NCI-H82 treated with DMSO at 0.1 percent for 48 hours (cell line): ENCODE measurements at regions not wholly inside any gene's neighbourhood (a gene's known extent, or its start where the extent isn't known, plus 50 kb on each side); places are given as distances from the start of the nearest gene placed in this dataset.
"Not testable (repeated sequence)": the region's sequence is repeated elsewhere in the genome, so short reads cannot be mapped to it uniquely, and the experiment has no call there.

Experiments used
- DNase-seq: peaks from one replicate; lab custom pipeline; 2025; ENCODE audit not compliant: unreplicated experiment; lab: John Stamatoyannopoulos, UW

DNA sequence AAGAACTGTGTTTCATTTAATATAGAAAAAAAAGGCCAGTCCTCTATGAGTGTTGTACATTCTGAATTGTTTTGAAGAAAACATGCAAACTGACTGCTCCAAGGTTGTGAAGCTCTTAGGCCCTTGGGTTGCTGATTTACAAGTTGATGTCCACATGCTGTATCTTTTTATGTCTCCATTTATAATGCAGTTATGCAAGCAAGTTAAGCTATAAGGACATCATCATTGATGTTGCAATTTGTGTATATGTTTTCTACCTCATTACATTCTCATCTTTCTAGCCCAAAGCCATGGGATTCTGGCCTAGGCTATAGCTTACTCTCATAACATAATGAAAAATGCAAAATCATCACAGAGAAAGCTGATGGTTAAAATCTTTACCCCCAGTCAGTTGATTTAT, 245.7 kb upstream of the AGTR1 start:
- DNase-seq, result no peak

GRCh38 chr3:148453781-148454191, 243.9 kb upstream of the AGTR1 start:
- DNase-seq, result no peak

DNA sequence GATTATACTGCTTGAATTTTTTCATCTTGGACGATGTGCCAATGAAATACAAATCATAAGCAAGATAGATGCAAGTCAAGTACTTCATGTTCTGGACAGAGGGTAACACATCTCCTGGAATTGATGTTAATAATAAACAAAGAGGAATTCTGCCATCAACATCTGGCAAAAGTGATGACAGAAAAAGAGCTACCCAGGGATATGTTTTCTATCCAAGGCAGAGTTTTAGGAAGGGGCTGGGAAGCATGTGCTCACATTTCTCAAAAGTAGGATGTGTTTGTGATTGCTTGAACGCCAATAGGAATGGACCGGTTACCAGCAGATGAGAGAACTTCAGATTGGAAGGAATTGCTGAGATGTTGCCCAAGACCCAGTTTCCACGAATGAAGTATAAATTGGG, 242.6 kb upstream of the AGTR1 start:
- no peak for DNase-seq

- no peak for DNase-seq
Observed at GRCh38 chr3:148457886-148458285, 239.8 kb upstream of the AGTR1 start.

GRCh38 chr3:148459931-148460513, 237.7 kb upstream of the AGTR1 start:
- DNase-seq, result no peak

DNA sequence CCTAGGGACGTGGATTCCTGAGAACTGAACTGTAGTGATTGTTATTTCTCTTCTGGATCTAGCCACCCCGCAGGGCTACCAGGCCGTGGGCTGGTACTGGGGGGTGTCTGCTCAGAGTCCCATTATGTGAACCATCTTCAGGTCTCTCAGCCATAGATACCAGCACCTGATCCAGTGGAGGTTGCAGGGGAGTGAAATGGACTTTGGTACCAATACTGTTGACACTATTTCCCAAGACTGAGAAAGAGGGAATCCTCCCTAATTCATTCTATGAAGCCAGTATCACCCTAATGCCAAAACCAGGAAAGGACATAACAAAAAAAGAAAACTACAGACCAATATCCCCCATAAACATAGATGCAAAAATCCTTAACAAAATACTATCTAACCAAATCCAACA, 237.0 kb upstream of the AGTR1 start:
- DNase-seq, result no peak

DNA sequence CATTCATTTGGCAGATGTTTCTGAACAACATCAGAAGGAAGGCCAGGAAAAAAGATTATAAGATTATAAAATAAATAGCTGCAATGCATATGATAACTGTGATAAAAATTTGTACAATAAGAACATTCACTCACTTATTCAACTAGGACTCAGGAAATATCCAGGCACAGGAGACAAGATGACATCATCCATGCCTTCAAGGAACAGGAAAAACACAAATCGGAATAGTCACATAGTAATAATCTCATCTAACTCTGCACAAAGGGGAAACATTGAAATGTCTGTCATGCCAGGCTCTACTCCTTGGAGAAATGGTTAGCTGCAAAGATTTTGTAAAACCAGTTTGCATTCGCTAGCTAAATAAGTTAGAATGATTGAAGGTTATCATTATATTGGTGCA, 233.5 kb upstream of the AGTR1 start:
- no peak for DNase-seq

DNA sequence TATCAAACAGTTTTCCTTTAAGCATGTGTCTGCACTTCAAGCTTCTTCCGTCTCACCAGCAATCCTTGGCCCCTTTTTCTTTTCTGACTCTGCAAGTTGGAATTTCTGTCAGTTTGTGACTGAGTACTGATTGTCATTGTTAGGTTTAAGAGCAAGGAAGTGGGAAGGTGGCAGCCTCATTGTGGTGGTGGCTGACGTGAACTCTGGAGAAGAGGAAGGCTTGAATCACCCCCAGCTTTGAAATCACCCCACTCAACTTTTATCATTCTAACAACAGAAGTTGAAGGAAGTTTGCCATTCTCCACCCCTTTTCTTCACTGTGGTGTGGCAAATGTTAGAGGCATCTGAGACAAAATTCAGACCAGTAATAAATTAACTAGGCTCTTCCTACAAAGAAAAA, 231.6 kb upstream of the AGTR1 start:
- no peak for DNase-seq

DNA sequence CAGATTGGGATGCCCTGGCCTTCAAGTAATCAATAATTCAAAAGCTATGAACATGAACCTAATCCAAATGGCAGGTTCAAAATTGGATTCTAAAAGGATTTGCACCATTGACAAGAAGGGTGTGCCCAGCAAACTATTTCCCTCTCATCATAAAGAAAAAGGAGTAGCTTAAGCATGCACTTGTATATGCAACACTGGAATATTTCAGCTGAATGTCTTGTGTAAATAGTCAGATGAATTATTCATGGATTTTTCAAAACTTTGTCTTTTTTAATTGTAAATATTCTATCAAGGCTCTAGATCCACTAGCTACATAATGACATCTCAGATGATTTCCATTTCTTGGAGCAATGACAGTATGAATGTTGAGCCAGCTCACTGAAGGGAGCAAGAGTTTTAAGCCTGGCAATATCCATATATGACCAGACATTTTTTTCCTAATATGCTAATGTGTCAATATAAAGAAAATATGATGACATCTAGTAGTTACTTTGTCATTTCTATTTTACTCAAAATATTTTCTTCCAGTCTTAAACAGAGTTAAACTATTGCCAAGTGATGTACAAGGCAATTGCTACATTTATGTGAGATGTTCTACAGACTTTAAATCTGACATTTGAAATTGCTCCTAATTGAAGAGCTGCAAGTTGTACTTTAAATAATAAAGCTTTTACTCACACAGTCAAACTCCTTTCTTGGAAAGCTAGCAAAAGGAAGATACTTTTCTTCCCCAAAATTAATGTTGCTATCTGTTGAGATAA, 230.5 kb upstream of the AGTR1 start:
- no peak for DNase-seq

DNA sequence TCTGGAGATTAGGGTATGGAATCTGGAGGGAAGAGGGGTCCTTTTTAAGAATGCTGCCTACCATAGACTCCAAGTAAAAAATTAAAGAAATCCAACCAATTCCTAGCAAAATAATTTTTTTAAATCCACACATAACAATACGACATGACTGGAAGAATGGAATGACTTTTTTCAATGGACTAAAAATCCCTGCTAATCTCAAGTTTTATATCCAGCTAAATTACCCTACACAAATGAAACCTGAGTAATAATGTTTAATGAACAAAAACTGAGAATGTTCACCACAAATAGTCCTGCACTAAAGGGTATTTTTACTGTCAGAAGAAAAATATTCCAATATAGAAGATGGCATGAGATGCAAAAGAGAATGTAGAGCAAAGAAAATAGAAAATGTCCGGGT, 220.3 kb upstream of the AGTR1 start:
- no peak for DNase-seq

GRCh38 chr3:148493631-148494030, 204.1 kb upstream of the AGTR1 start:
- DNase-seq, result no peak

GRCh38 chr3:148494451-148494850, 203.3 kb upstream of the AGTR1 start:
- no peak for DNase-seq

- DNase-seq, result no peak
Observed at GRCh38 chr3:148500881-148501280, 196.8 kb upstream of the AGTR1 start.

- DNase-seq, result no peak
Observed at GRCh38 chr3:148510116-148510515, 187.6 kb upstream of the AGTR1 start.

DNA sequence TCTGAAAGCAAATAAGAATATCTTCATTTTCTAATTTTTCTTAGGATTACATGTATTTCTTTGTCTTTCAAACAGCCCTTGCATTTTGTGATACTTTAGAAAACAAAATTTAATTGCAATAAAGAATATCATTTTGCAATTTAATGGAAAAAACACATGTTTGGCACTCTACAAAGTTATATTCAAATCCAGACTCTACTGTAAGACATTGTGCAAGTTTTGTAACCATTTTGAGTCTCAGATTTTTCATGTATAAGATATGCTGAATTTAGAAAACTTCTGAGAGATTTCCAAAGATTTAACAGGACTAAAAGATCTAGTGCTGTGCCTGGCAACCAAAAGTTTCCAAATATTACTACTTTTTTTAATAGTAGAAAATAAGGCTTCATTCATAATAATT, 187.1 kb upstream of the AGTR1 start:
- DNase-seq, result no peak

DNA sequence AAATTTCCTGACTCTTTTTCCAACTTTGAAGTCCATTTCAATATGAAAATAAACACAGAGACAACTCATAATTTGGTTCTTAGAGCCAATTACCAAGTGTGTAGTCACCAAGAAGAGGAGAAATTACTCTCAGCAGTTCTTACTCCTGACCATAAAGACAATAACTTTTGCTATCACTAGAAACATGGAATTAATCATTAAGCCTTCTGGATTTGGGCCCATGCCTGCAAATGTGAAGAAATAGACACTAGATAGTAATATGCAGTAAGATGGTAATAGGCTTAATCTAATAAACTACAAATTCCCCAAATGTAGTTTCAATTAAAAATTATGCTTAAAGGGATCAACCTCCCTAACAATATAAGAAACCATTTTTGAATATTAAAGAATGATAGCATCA, 185.1 kb upstream of the AGTR1 start:
- no peak for DNase-seq

GRCh38 chr3:148513096-148513543, 184.6 kb upstream of the AGTR1 start:
- DNase-seq, result no peak

GRCh38 chr3:148518520-148518919, 179.2 kb upstream of the AGTR1 start:
- DNase-seq, result no peak

DNA sequence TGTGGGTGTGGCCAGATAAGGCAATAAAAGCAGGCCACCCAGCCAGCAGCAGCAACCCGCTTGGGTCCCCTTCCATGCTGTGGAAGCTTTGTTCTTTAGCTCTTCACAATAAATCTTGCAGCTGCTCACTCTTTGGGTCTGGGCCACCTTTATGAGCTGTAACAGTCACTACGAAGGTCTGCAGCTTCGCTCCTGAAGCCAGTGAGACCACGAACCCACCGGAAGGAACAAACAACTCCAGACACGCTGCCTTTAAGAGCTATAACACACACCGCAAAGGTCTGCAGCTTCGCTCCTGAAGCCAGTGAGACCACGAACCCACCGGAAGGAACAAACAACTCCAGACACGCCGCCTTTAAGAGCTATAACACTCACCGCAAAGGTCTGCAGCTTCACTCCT, 172.1 kb upstream of the AGTR1 start:
- not testable (repeated sequence) for DNase-seq

DNA sequence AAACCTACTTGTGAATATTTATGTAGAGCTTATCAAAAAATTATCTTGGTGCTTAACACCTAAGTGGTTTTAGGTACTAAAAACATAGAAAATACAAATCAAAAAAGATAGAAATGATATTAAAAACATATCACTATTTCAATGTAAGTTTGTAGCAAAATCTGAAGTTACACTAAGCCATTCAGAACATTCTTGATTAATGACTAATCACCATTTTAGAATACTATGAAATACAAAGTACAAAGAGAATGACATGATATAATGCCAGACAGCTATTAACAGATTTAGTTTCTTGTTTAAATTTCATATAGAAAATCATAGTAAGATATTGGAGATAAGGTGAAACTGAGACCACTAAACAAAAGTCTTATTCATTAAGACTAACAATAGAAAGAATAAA, 169.7 kb upstream of the AGTR1 start:
- no peak for DNase-seq

DNA sequence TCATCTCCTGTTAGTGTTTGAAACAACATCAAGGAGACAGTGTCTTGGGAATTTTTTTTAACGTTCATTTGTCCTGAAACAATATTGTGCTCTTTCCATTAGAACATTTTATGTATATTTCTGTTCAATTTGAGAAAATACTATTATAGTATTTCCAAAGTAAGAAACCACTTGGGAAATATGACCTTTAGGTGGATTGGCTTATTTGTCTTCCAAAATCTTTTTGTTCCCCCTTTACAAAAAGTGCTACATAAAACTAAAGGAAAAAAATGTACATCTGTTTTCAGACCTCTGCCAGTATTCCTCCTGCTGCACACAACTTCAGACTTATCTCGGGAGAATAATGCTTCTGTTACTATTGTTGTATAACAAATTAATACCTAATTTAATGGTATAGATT, 165.9 kb upstream of the AGTR1 start:
- no peak for DNase-seq

GRCh38 chr3:148532326-148532725, 165.4 kb upstream of the AGTR1 start:
- DNase-seq, result no peak

DNA sequence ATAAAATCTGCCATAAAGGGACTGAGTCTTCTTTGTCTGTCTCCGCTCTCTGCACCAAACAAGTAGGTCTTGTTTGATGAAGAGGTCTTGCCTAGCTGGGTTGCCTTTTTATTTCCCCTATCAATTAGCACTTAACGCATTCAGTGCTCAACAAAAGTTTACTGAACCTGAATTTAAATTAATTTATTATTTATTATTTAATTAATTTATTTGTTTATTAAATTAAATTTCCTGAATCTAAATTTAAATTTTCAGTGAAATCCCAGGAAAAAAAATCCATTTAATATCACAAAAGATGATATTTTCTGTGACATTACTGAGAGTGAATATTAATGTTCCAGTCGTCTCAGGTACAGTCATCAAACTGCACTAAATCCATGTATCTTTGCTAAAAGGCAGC, 164.9 kb upstream of the AGTR1 start:
- no peak for DNase-seq
